CD14-positive monocyte (primary cell): ENCODE measurements at regions not wholly inside any gene's neighbourhood (a gene's known extent, or its start where the extent isn't known, plus 50 kb on each side); places are given as distances from the start of the nearest gene placed in this dataset.
"Not testable (repeated sequence)": the region's sequence is repeated elsewhere in the genome, so short reads cannot be mapped to it uniquely, and the experiment has no call there.

ENCODE experiments used
- DNase-seq, 3 donors: peaks; one replicate each; pipeline ENCODE4 v3.0.0-alpha.2; 2011 to 2022
- H2AFZ ChIP-seq: 2 replicates; pipeline ENCODE4 v1.6.0; 2012; ENCODE audit warnings: mild to moderate bottlenecking, low read depth, low read length, inconsistent platforms; ENCODE audit not compliant: insufficient read depth, poor library complexity, severe bottlenecking
- H3K27ac ChIP-seq, 2 donors: 1 replicate in 1 of 2; 2 replicates in 1 of 2; pipeline ENCODE4 v1.5.1; 2012 to 2013; ENCODE audit warnings: low read length in 2 of 2, control low read depth in 1 of 2, inconsistent platforms in 1 of 2, low read depth in 1 of 2, mild to moderate bottlenecking in 1 of 2
- H3K27me3 ChIP-seq, 2 donors: one replicate each; pipeline versions ENCODE4 v1.6.0 to v1.6.1; 2011 to 2013; ENCODE audit warnings: low read length in 2 of 2; ENCODE audit not compliant: control insufficient read depth in 2 of 2, insufficient read depth in 2 of 2
- H3K36me3 ChIP-seq, 2 donors: replicated peaks in 1 of 2; 1 replicate in 1 of 2; 2 replicates in 1 of 2; pipeline versions ENCODE4 v1.5.1 to v1.6.1; 2012 to 2013; ENCODE audit warnings: low read length in 2 of 2, control low read depth in 1 of 2, inconsistent platforms in 1 of 2, mild to moderate bottlenecking in 1 of 2; ENCODE audit not compliant: insufficient read depth in 2 of 2, control insufficient read depth in 1 of 2
- H3K4me1 ChIP-seq, 2 donors: 1 replicate in 1 of 2; 2 replicates in 1 of 2; pipeline versions ENCODE4 v1.5.1 to v1.6.1; 2012 to 2013; ENCODE audit warnings: low read length in 2 of 2, control low read depth in 1 of 2, inconsistent platforms in 1 of 2, mild to moderate bottlenecking in 1 of 2, moderate library complexity in 1 of 2; ENCODE audit not compliant: insufficient read depth in 2 of 2, control insufficient read depth in 1 of 2
- H3K4me2 ChIP-seq: replicated peaks from 2 replicates; pipeline ENCODE3; 2012; ENCODE audit warnings: low read length, moderate library complexity, mild to moderate bottlenecking; ENCODE audit not compliant: poor library complexity, severe bottlenecking; ENCODE audit errors: extremely low read depth
- H3K4me3 ChIP-seq, 3 experiments: fragments of 200-600 bp in 1 of 3; sonication (generic) in 1 of 3; replicated peaks in 1 of 3; 1 replicate in 2 of 3; 2 replicates in 1 of 3; pipeline ENCODE4 v1.5.1; 2011 to 2013; ENCODE audit warnings: low read length in 3 of 3, mild to moderate bottlenecking in 3 of 3, control low read depth in 2 of 3, low read depth in 2 of 3, inconsistent platforms in 1 of 3, moderate library complexity in 1 of 3
- H3K79me2 ChIP-seq: 2 replicates; pipeline ENCODE4 v1.6.0; 2012; ENCODE audit warnings: mild to moderate bottlenecking, control low read depth, inconsistent platforms, low read length, moderate library complexity; ENCODE audit not compliant: insufficient read depth
- H3K9ac ChIP-seq: 2 replicates; pipeline ENCODE4 v1.6.0; 2017; ENCODE audit warnings: low read length, mild to moderate bottlenecking; ENCODE audit not compliant: insufficient read depth, poor library complexity, severe bottlenecking
- H3K9me3 ChIP-seq, 2 donors: replicated peaks in 1 of 2; 1 replicate in 1 of 2; 2 replicates in 1 of 2; pipeline versions ENCODE4 v1.5.1 to v1.6.1; 2012 to 2013; ENCODE audit warnings: low read length in 2 of 2, control low read depth in 1 of 2; ENCODE audit not compliant: control insufficient read depth in 1 of 2, insufficient read depth in 1 of 2
- H4K20me1 ChIP-seq: 2 replicates; pipeline ENCODE4 v1.6.0; 2012; ENCODE audit warnings: mild to moderate bottlenecking, low read length, control low read depth, moderate library complexity; ENCODE audit not compliant: insufficient read depth
- H3K27ac Mint-ChIP-seq, 7 donors: one replicate each; pipeline ENCODE4 v1.8.0; 2020; ENCODE audit warnings: mild to moderate bottlenecking in 7 of 7, mixed read lengths in 7 of 7, moderate library complexity in 6 of 7, inconsistent platforms in 2 of 7
- H3K27me3 Mint-ChIP-seq, 3 donors: one replicate each; pipeline ENCODE4 v1.8.0; 2021 to 2022; ENCODE audit warnings: low read depth in 3 of 3, mild to moderate bottlenecking in 3 of 3, mixed read lengths in 3 of 3, moderate library complexity in 3 of 3, inconsistent platforms in 1 of 3
- H3K36me3 Mint-ChIP-seq, 2 donors: one replicate each; pipeline ENCODE4 v1.8.0; 2020; ENCODE audit warnings: mixed read lengths in 2 of 2, inconsistent platforms in 1 of 2, mild to moderate bottlenecking in 1 of 2
- H3K4me1 Mint-ChIP-seq: one replicate; pipeline ENCODE4 v1.8.0; 2020; ENCODE audit warnings: mild to moderate bottlenecking, mixed read lengths
- H3K4me3 Mint-ChIP-seq, 2 donors: one replicate each; pipeline ENCODE4 v1.8.0; 2020; ENCODE audit warnings: mild to moderate bottlenecking in 2 of 2, mixed read lengths in 2 of 2, moderate library complexity in 1 of 2
- H3K9me3 Mint-ChIP-seq, 7 donors: one replicate each; pipeline ENCODE4 v1.8.0; 2020 to 2022; ENCODE audit warnings: mixed read lengths in 7 of 7, mild to moderate bottlenecking in 6 of 7, moderate library complexity in 6 of 7, inconsistent platforms in 2 of 7
- CTCF ChIP-seq: fragments of 200-600 bp; IDR thresholded peaks from one replicate; pipeline ENCODE4 v1.8.0; 2022; ENCODE audit warnings: antibody characterized with exemption, mild to moderate bottlenecking
- WGBS: methylation state at CpG from one replicate; pipeline ENCODE4 v1.1.5; 2013; ENCODE audit warnings: missing lambda C conversion rate; ENCODE audit not compliant: insufficient coverage; 5-methylcytosine and 5-hydroxymethylcytosine counted together
- intact Hi-C, 2 donors: fragments of 100-400 bp; cut with micrococcal nuclease; formaldehyde crosslinking; loops; one replicate each; pipeline versions ENCODE4 v1.15.0 to v1.15.1; 2023

DNA sequence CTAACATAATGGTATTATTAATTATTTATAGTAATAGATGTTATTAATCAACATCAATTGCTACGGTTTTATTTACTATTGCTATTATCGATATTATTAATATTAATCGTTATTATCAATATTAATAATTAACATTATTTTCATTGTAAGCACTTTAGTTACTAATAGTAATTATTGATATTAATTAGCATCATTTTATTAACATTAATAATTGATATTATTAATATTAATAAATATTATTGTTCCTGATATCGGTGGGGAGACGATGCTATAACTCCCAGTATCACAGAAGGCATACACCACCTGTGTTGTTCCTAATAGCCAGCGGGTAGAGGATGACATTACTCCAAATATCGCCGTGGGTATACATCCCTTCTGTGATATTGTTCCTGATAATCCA is 335.5 kb downstream of the MEX3B start:
- no peak for DNase-seq
- Mint-ChIP-seq H3K9me3 (peaks cover 0 to 1% (median 0%) of the 10 kb centered on the region in 7 donors), H3K36me3 (no peaks in the 10 kb centered on the region), H3K4me1 (no peaks in the 10 kb centered on the region), H3K27me3 (peaks cover 0 to 4% (median 0%) of the 10 kb centered on the region in 3 donors), H3K27ac (no peak overlapping the region), H3K4me3 (no peak overlapping the region)
- Histone ChIP-seq H3K4me1 (no peaks in the 10 kb centered on the region), H3K79me2 (no peaks in the 10 kb centered on the region), H3K36me3 (no peaks in the 10 kb centered on the region), H3K9ac (no peak overlapping the region), H3K9me3 (no peaks in the 10 kb centered on the region), H4K20me1 (no peaks in the 10 kb centered on the region), H2AFZ (no peak overlapping the region), H3K27ac (no peak overlapping the region), H3K4me3 (no peak overlapping the region), H3K27me3 (no peaks in the 10 kb centered on the region), H3K4me2 (no peak overlapping the region)
- no CpG with 5 or more reads among the region's 8 CpGs for WGBS
- intact Hi-C loops = no loop called here
- no peak for TF ChIP-seq CTCF

DNA sequence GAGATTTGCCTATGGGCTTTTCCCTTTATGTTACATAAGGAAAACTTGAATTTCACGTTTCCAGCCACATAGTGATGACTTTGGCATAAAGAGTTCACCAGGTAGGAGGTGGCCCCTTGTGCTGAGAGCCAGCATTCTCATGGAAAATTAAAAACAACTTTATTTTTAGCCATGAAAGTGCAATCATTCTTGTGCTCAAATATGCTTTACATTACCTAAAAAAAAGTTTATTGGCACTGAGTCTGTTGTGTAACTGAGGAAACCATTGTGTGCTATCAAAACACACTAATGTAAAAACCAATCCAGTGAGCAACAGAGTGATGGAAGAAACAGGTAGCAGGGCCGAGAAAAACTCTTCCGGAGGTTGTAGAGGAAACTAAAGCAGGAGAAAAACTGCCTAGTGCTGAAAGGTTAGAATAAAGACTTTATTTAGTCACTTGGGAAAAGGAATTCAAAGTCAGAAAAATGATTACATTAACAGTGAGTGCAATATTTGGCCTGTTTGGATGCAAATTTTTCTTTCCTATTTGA is 332.9 kb upstream of the TMC3 start:
- H3K36me3 ChIP-seq, H3K36me3 Mint-ChIP-seq, H4K20me1 ChIP-seq, H3K27me3 Mint-ChIP-seq, H3K4me1 ChIP-seq, H3K9me3 ChIP-seq, H3K27me3 ChIP-seq, H3K4me2 ChIP-seq, H3K27ac Mint-ChIP-seq, H3K4me3 ChIP-seq, H3K9ac ChIP-seq, DNase-seq, intact Hi-C loops, H3K4me3 Mint-ChIP-seq, H3K79me2 ChIP-seq, H3K27ac ChIP-seq, H3K9me3 Mint-ChIP-seq, H2AFZ ChIP-seq, H3K4me1 Mint-ChIP-seq: not testable (repeated sequence)
- WGBS = no CpG with 5 or more reads among the region's 3 CpGs

DNA sequence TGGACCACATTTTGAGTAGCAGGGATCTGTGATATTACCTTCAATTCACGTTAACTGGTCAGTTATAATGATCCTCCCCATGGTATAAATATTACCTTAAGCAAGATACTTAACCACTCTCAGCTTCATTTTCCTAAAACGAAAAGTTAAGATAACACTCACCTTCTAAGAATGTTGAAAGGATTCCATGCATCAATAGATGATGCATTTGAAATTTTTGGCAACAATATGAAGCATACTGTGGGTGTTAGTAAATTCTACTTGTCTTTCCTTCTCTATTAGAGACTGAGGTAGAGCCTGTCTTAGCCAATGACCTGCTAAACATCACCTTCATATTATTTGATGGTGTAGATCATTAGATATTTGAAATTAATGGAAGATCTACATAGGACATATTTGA is 331.7 kb upstream of the TMC3 start:
- H3K4me1 ChIP-seq, H3K27ac Mint-ChIP-seq, H3K4me3 Mint-ChIP-seq, H3K36me3 ChIP-seq, H3K27me3 Mint-ChIP-seq, H3K9me3 ChIP-seq, H3K27ac ChIP-seq, H3K9ac ChIP-seq, H3K79me2 ChIP-seq, H4K20me1 ChIP-seq, DNase-seq, H3K4me1 Mint-ChIP-seq, H3K27me3 ChIP-seq, H3K36me3 Mint-ChIP-seq, H3K9me3 Mint-ChIP-seq, intact Hi-C loops, H2AFZ ChIP-seq, H3K4me3 ChIP-seq, H3K4me2 ChIP-seq: not testable (repeated sequence)
- WGBS = no CpG with 5 or more reads among the region's 2 CpGs
